Neuronal stem cell (in vitro differentiated cells): ENCODE measurements at regions not wholly inside any gene's neighbourhood (a gene's known extent, or its start where the extent isn't known, plus 50 kb on each side); places are given as distances from the start of the nearest gene placed in this dataset.

ENCODE experiments used
- DNase-seq: peaks from one replicate; pipeline ENCODE4 v3.0.0-alpha.2; 2013; ENCODE audit warnings: low spot score
- H2AFZ ChIP-seq: one replicate; pipeline ENCODE4 v1.6.1; 2013; ENCODE audit warnings: mild to moderate bottlenecking, low read length, inconsistent platforms
- H2AK5ac ChIP-seq: 2 replicates; pipeline ENCODE4 v1.6.1; 2013; ENCODE audit warnings: low read depth, mild to moderate bottlenecking, inconsistent platforms, low read length, moderate library complexity, mixed read lengths
- H2BK120ac ChIP-seq: 2 replicates; pipeline ENCODE4 v1.6.1; 2013; ENCODE audit warnings: low read depth, mild to moderate bottlenecking, inconsistent platforms, low read length, moderate library complexity, mixed read lengths
- H2BK12ac ChIP-seq: one replicate; pipeline ENCODE4 v1.6.1; 2013; ENCODE audit warnings: low read length, inconsistent platforms
- H2BK15ac ChIP-seq: 2 replicates; pipeline ENCODE4 v1.6.1; 2013; ENCODE audit warnings: mild to moderate bottlenecking, low read length, inconsistent platforms, mixed read lengths
- H2BK5ac ChIP-seq: one replicate; pipeline ENCODE4 v1.6.1; 2013; ENCODE audit warnings: inconsistent platforms, mild to moderate bottlenecking, low read length, moderate library complexity
- H3K14ac ChIP-seq: one replicate; pipeline ENCODE4 v1.6.1; 2013; ENCODE audit warnings: low read length, inconsistent platforms
- H3K18ac ChIP-seq: 2 replicates; pipeline ENCODE4 v1.6.1; 2013; ENCODE audit warnings: low read length, inconsistent platforms
- H3K23ac ChIP-seq: 2 replicates; pipeline ENCODE4 v1.6.1; 2013; ENCODE audit warnings: low read depth, mild to moderate bottlenecking, mixed read lengths, low read length, inconsistent platforms; ENCODE audit not compliant: poor library complexity
- H3K27ac ChIP-seq: replicated peaks from 3 replicates; pipeline ENCODE4 v1.5.1; 2013; ENCODE audit warnings: low read length, inconsistent platforms
- H3K27me3 ChIP-seq, 3 experiments: 2 replicates each; pipeline ENCODE4 v1.6.1; 2013; ENCODE audit warnings: low read length in 3 of 3, mild to moderate bottlenecking in 2 of 3, inconsistent platforms in 1 of 3, low read depth in 1 of 3, mixed read lengths in 1 of 3, moderate library complexity in 1 of 3; ENCODE audit not compliant: control insufficient read depth in 3 of 3, insufficient read depth in 3 of 3
- H3K36me3 ChIP-seq, 2 donors: replicated peaks in 1 of 2; 2 replicates each; pipeline ENCODE4 v1.6.1; 2013; ENCODE audit warnings: low read length in 2 of 2; ENCODE audit not compliant: control insufficient read depth in 2 of 2, insufficient read depth in 2 of 2
- H3K4ac ChIP-seq: 2 replicates; pipeline ENCODE4 v1.6.1; 2013; ENCODE audit warnings: inconsistent platforms, mild to moderate bottlenecking, low read length, moderate library complexity
- H3K4me1 ChIP-seq, 2 donors: 1 replicate in 1 of 2; 2 replicates in 1 of 2; pipeline ENCODE4 v1.6.1; 2013; ENCODE audit warnings: low read length in 2 of 2, low read depth in 1 of 2; ENCODE audit not compliant: control insufficient read depth in 2 of 2, insufficient read depth in 1 of 2
- H3K4me2 ChIP-seq: one replicate; pipeline ENCODE4 v1.6.1; 2013; ENCODE audit warnings: mild to moderate bottlenecking, low read length, inconsistent platforms; ENCODE audit not compliant: insufficient read depth, poor library complexity, severe bottlenecking
- H3K4me3 ChIP-seq, 2 donors: 2 replicates each; pipeline ENCODE4 v1.5.1; 2013; ENCODE audit warnings: low read length in 2 of 2, mild to moderate bottlenecking in 2 of 2, inconsistent platforms in 1 of 2, moderate library complexity in 1 of 2
- H3K79me1 ChIP-seq: one replicate; pipeline ENCODE4 v1.6.1; 2013; ENCODE audit warnings: low read depth, mild to moderate bottlenecking, inconsistent platforms, low read length, moderate library complexity
- H3K9ac ChIP-seq: one replicate; pipeline ENCODE4 v1.6.1; 2013; ENCODE audit warnings: mild to moderate bottlenecking, low read depth, low read length, inconsistent platforms; ENCODE audit not compliant: poor library complexity
- H3K9me3 ChIP-seq, 2 donors: replicated peaks in 1 of 2; 2 replicates each; pipeline versions ENCODE3 to v1.6.1; 2013; ENCODE audit warnings: low read length in 2 of 2, mild to moderate bottlenecking in 2 of 2, inconsistent platforms in 1 of 2, low read depth in 1 of 2, mixed read lengths in 1 of 2, moderate library complexity in 1 of 2; ENCODE audit not compliant: control insufficient read depth in 2 of 2, insufficient read depth in 1 of 2
- H4K8ac ChIP-seq: one replicate; pipeline ENCODE4 v1.6.1; 2013; ENCODE audit warnings: low read depth, mild to moderate bottlenecking, inconsistent platforms, low read length, moderate library complexity
- H4K91ac ChIP-seq: one replicate; pipeline ENCODE4 v1.6.1; 2013; ENCODE audit warnings: low read length, low read depth, mild to moderate bottlenecking, inconsistent platforms; ENCODE audit not compliant: poor library complexity
- WGBS, 2 donors: extraction: QIAGEN DNeasy Blood & Tissue Kit; methylation state at CpG; one replicate each; pipeline ENCODE4 v1.1.7; 2013; ENCODE audit warnings: missing lambda C conversion rate in 2 of 2, mixed read lengths in 1 of 2; ENCODE audit not compliant: insufficient read length in 2 of 2, insufficient replicate concordance in 1 of 2; ENCODE audit errors: extremely low coverage in 2 of 2; 5-methylcytosine and 5-hydroxymethylcytosine counted together

- no peaks in the 10 kb centered on the region for H3K4me1 ChIP-seq
- no peak overlapping the region for H4K8ac ChIP-seq
- no peaks in the 10 kb centered on the region for H3K36me3 ChIP-seq
- H2BK5ac ChIP-seq: no peak overlapping the region
- H3K14ac ChIP-seq: no peak overlapping the region
- H3K27me3 ChIP-seq: no peaks in the 10 kb centered on the region
- H3K9ac ChIP-seq: no peak overlapping the region
- no peaks in the 10 kb centered on the region for H3K79me1 ChIP-seq
- H3K4ac ChIP-seq: no peak overlapping the region
- no peak overlapping the region for H2BK120ac ChIP-seq
- no peak overlapping the region for H2AK5ac ChIP-seq
- no peak overlapping the region for H4K91ac ChIP-seq
- no peak overlapping the region for H3K4me2 ChIP-seq
- H3K4me3 ChIP-seq: no peak overlapping the region
- no peak overlapping the region for H2BK15ac ChIP-seq
- H3K23ac ChIP-seq: no peak overlapping the region
- DNase-seq: no peak
- no peak overlapping the region for H2AFZ ChIP-seq
- H3K27ac ChIP-seq: no peak overlapping the region
- H3K9me3 ChIP-seq: no peaks in the 10 kb centered on the region
- H3K18ac ChIP-seq: no peak overlapping the region
- H2BK12ac ChIP-seq: no peak overlapping the region
Measured at GRCh38 chrY:17259497-17259896, 620.5 kb downstream of the CDY2B start.

- Histone ChIP-seq H3K18ac (no peak overlapping the region), H3K27me3 (no peaks in the 10 kb centered on the region), H3K79me1 (no peaks in the 10 kb centered on the region), H2BK15ac (no peak overlapping the region), H2BK5ac (no peak overlapping the region), H2BK12ac (no peak overlapping the region), H3K9me3 (no peaks in the 10 kb centered on the region), H3K27ac (no peak overlapping the region), H3K4me1 (no peaks in the 10 kb centered on the region), H2AK5ac (no peak overlapping the region), H4K8ac (no peak overlapping the region), H3K4ac (no peak overlapping the region), H3K14ac (no peak overlapping the region), H2AFZ (no peak overlapping the region), H3K9ac (no peak overlapping the region), H2BK120ac (no peak overlapping the region), H4K91ac (no peak overlapping the region), H3K36me3 (no peaks in the 10 kb centered on the region), H3K23ac (no peak overlapping the region), H3K4me2 (no peak overlapping the region), H3K4me3 (no peak overlapping the region)
- DNase-seq: no peak
- WGBS, 2 donors: no CpG with 5 or more reads among the region's 2 CpGs
Measured at GRCh38 chrY:17238406-17238805, 641.6 kb downstream of the CDY2B start.

- WGBS, 2 donors: no CpG with 5 or more reads among the region's 2 CpGs
- Histone ChIP-seq H4K91ac (no peak overlapping the region), H3K18ac (no peak overlapping the region), H3K79me1 (no peaks in the 10 kb centered on the region), H3K27ac (no peak overlapping the region), H3K23ac (no peak overlapping the region), H2BK120ac (no peak overlapping the region), H2BK5ac (no peak overlapping the region), H3K4me3 (no peak overlapping the region), H3K9ac (no peak overlapping the region), H3K36me3 (no peaks in the 10 kb centered on the region), H2BK15ac (no peak overlapping the region), H2AK5ac (no peak overlapping the region), H3K4me1 (no peaks in the 10 kb centered on the region), H4K8ac (no peak overlapping the region), H2AFZ (no peak overlapping the region), H3K9me3 (no peaks in the 10 kb centered on the region), H2BK12ac (no peak overlapping the region), H3K27me3 (no peaks in the 10 kb centered on the region), H3K14ac (no peak overlapping the region), H3K4me2 (no peak overlapping the region), H3K4ac (no peak overlapping the region)
- DNase-seq: no peak
Measured at GRCh38 chrY:17235769-17236168, 644.3 kb downstream of the CDY2B start.

GRCh38 chrY:17233435-17234109, 646.4 kb downstream of the CDY2B start:
- Histone ChIP-seq H3K79me1 (no peaks in the 10 kb centered on the region), H3K4me2 (no peak overlapping the region), H3K4me3 (no peak overlapping the region), H3K4me1 (no peaks in the 10 kb centered on the region), H3K36me3 (no peaks in the 10 kb centered on the region), H2AFZ (no peak overlapping the region), H3K27ac (no peak overlapping the region), H3K9ac (no peak overlapping the region), H3K18ac (no peak overlapping the region), H2BK120ac (no peak overlapping the region), H3K4ac (no peak overlapping the region), H3K27me3 (no peaks in the 10 kb centered on the region), H3K23ac (no peak overlapping the region), H4K8ac (no peak overlapping the region), H4K91ac (no peak overlapping the region), H2BK15ac (no peak overlapping the region), H3K9me3 (no peaks in the 10 kb centered on the region), H2BK12ac (no peak overlapping the region), H3K14ac (no peak overlapping the region), H2AK5ac (no peak overlapping the region), H2BK5ac (no peak overlapping the region)
- WGBS, 2 donors: no CpG with 5 or more reads among the region's 3 CpGs
- no peak for DNase-seq
